Esophagus squamous epithelium (tissue), 4 donors: ENCODE measurements at regions not wholly inside any gene's neighbourhood (a gene's known extent, or its start where the extent isn't known, plus 50 kb on each side); places are given as distances from the start of the nearest gene placed in this dataset.

Source experiments
- CTCF ChIP-seq, 6 experiments: fragments of 450-650 bp in 4 of 6; fragments of 200-600 bp in 2 of 6; sonication (generic) in 2 of 6; IDR thresholded peaks; one replicate each; pipeline ENCODE4 v1.5.1; 2016 to 2019; ENCODE audit warnings: antibody characterized with exemption in 6 of 6, mild to moderate bottlenecking in 4 of 6, moderate library complexity in 4 of 6
- POLR2A ChIP-seq, 4 donors: fragments of 450-650 bp; IDR thresholded peaks; one replicate each; pipeline ENCODE4 v1.6.1; 2017; ENCODE audit warnings: antibody characterized with exemption in 4 of 4, mild to moderate bottlenecking in 4 of 4, moderate library complexity in 3 of 4

DNA sequence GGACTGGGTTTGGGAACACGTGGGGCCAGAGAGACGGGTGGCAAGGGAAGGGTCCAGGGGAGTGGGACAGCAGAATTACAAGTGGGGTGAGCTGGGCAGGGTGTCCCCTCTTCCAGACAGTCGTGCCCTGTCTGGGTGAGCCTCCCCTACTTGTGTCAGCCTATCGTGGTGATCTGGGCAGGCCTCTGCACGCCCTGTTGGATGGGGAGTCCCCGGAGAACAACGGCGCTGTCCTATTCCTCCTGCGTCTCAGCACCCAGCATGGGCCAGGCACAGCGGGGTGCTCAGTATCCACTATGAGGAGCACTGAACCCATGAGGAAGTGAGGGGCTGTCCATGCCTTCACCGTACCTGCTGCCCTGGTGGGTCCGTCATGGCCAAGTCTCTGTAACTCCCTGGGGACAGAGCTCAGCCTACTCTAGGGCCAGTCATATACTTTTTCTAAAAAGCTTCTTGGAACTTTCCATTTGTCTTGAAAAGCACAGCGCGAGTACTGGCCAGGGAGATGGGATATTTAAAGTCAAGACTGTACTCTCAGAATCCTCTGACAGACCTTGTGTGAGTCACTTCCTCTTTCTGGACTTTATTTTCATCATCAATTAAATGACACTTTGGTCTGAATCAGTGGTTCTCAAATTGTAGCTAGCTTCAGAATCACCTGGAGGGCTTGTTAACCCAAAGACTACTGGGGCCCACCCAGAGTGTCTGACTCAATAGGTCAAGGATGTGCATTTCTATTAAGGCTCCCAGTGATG, 81.7 kb upstream of the NECTIN1 start:
- TF ChIP-seq CTCF (IDR thresholded peaks at IDR 0.05) (no peak), POLR2A (IDR thresholded peaks at IDR 0.05) (no peak)
